Panc1 (cell line): ENCODE measurements at regions not wholly inside any gene's neighbourhood (a gene's known extent, or its start where the extent isn't known, plus 50 kb on each side); places are given as distances from the start of the nearest gene placed in this dataset.

Source experiments
- ATAC-seq: fragments of 200-7000 bp; cut with Tn5 transposase; 2 replicates; pipeline ENCODE4 v1.9.1; 2020; ENCODE audit warnings: mild to moderate bottlenecking, moderate library complexity
- BruUV-seq: library from RNA; stranded (reverse); fragments of 400-500 nt; replicated peaks from 2 replicates; lab custom pipeline; 2021; lab: Mats Ljungman, UMichigan
- CTCF ChIA-PET: fragments of 300-600 bp; sonication (Branson Sonifier 250); formaldehyde crosslinking; loops from one replicate; lab custom pipeline; 2022; ENCODE audit warnings: antibody characterized with exemption; lab: Charles Lee
- POLR2A ChIA-PET: fragments of 300-600 bp; sonication (Branson Sonifier 250); formaldehyde crosslinking; loops from one replicate; lab custom pipeline; 2022; ENCODE audit warnings: antibody characterized with exemption; lab: Charles Lee
- DNase-seq: peaks from one replicate; pipeline ENCODE4 v3.0.0-alpha.2; 2010; ENCODE audit warnings: low read depth, low spot score
- H3K27ac ChIP-seq: 2 replicates; pipeline ENCODE4 v1.5.1; 2011; ENCODE audit warnings: mild to moderate bottlenecking, low read length, inconsistent platforms
- H3K27me3 ChIP-seq: fragments of 200-500 bp; sonication (Bioruptor generic); 2 replicates; pipeline ENCODE4 v1.6.0; 2014; ENCODE audit warnings: low read length, inconsistent platforms; ENCODE audit not compliant: control insufficient read depth, insufficient read depth
- H3K36me3 ChIP-seq: fragments of 200-500 bp; sonication (Bioruptor generic); 2 replicates; pipeline ENCODE4 v1.5.1; 2014; ENCODE audit warnings: inconsistent platforms, mild to moderate bottlenecking, low read length, moderate library complexity; ENCODE audit not compliant: control insufficient read depth, insufficient read depth
- H3K4me1 ChIP-seq: 2 replicates; pipeline ENCODE4 v1.5.1; 2011; ENCODE audit warnings: inconsistent platforms, mild to moderate bottlenecking, low read length, moderate library complexity; ENCODE audit not compliant: control insufficient read depth, insufficient read depth
- H3K4me3 ChIP-seq, 2 experiments: 2 replicates each; pipeline ENCODE4 v1.5.1; 2011 to 2012; ENCODE audit warnings: low read depth in 2 of 2, low read length in 2 of 2, mild to moderate bottlenecking in 2 of 2, inconsistent platforms in 1 of 2, moderate library complexity in 1 of 2
- H3K9me3 ChIP-seq: fragments of 200-500 bp; sonication (Bioruptor generic); 2 replicates; pipeline ENCODE4 v1.5.1; 2014; ENCODE audit warnings: low read depth, mild to moderate bottlenecking, inconsistent platforms, low read length, moderate library complexity; ENCODE audit not compliant: control insufficient read depth, insufficient read depth
- POLR2AphosphoS5 ChIP-seq: IDR thresholded peaks from 2 replicates; pipeline ENCODE4 v1.6.1; 2012; ENCODE audit warnings: mild to moderate bottlenecking, low read depth, low read length, moderate library complexity
- SIN3A ChIP-seq: IDR thresholded peaks from 2 replicates; pipeline ENCODE4 v1.6.1; 2012; ENCODE audit warnings: low read depth, mild to moderate bottlenecking, low read length, moderate library complexity, borderline replicate concordance; ENCODE audit not compliant: insufficient read depth
- TCF7L2 ChIP-seq: IDR thresholded peaks from 2 replicates; pipeline ENCODE4 v1.6.1; 2011; ENCODE audit warnings: mild to moderate bottlenecking, low read depth, low read length, inconsistent platforms
- in situ Hi-C: cut with HindIII; loops from 2 replicates; pipeline ENCODE4 v1.10.0; 2016; ENCODE audit warnings: low sequenced_read_pairs, low pct_unique_long_range_greater_than_20kb
- intact Hi-C: fragments of 100-400 bp; cut with micrococcal nuclease; formaldehyde crosslinking; loops from one replicate; pipeline ENCODE4 v1.10.0; 2022; ENCODE audit not compliant: unreplicated experiment
- TF ChIP-seq, protein P1 (sequence below): fragments of 450-650 bp; IDR thresholded peaks from 2 replicates; pipeline ENCODE4 v1.5.1; 2017; ENCODE audit warnings: mild to moderate bottlenecking
- TF ChIP-seq, protein P2 (sequence below), 2 experiments: IDR thresholded peaks; 2 replicates each; pipeline ENCODE4 v1.6.1; 2011 to 2012; ENCODE audit warnings: low read depth in 2 of 2, control low read depth in 1 of 2, low read length in 1 of 2, mild to moderate bottlenecking in 1 of 2, moderate library complexity in 1 of 2; ENCODE audit not compliant: insufficient read depth in 1 of 2

GRCh38 chr4:4800646-4801408 lies 58.6 kb upstream of the MSX1 start:
- DNase-seq, result no peak
- Histone ChIP-seq H3K9me3 (no peaks in the 10 kb centered on the region), H3K36me3 (no peaks in the 10 kb centered on the region), H3K4me3 (no peak overlapping the region), H3K27me3 (0 out of 2 replicates have a peak, but pooled peaks cover 3% of the 10 kb centered on the region), H3K4me1 (no peaks in the 10 kb centered on the region), H3K27ac (no peak overlapping the region)
- no TSS peak for BruUV-seq
- POLR2A ChIA-PET, result no interaction called here
- no peak for ATAC-seq
- TF ChIP-seq POLR2AphosphoS5, result no peak
- TF ChIP-seq, protein P1, sequence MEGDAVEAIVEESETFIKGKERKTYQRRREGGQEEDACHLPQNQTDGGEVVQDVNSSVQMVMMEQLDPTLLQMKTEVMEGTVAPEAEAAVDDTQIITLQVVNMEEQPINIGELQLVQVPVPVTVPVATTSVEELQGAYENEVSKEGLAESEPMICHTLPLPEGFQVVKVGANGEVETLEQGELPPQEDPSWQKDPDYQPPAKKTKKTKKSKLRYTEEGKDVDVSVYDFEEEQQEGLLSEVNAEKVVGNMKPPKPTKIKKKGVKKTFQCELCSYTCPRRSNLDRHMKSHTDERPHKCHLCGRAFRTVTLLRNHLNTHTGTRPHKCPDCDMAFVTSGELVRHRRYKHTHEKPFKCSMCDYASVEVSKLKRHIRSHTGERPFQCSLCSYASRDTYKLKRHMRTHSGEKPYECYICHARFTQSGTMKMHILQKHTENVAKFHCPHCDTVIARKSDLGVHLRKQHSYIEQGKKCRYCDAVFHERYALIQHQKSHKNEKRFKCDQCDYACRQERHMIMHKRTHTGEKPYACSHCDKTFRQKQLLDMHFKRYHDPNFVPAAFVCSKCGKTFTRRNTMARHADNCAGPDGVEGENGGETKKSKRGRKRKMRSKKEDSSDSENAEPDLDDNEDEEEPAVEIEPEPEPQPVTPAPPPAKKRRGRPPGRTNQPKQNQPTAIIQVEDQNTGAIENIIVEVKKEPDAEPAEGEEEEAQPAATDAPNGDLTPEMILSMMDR, result no peak
- no peak for TF ChIP-seq TCF7L2
- TF ChIP-seq, protein P2, sequence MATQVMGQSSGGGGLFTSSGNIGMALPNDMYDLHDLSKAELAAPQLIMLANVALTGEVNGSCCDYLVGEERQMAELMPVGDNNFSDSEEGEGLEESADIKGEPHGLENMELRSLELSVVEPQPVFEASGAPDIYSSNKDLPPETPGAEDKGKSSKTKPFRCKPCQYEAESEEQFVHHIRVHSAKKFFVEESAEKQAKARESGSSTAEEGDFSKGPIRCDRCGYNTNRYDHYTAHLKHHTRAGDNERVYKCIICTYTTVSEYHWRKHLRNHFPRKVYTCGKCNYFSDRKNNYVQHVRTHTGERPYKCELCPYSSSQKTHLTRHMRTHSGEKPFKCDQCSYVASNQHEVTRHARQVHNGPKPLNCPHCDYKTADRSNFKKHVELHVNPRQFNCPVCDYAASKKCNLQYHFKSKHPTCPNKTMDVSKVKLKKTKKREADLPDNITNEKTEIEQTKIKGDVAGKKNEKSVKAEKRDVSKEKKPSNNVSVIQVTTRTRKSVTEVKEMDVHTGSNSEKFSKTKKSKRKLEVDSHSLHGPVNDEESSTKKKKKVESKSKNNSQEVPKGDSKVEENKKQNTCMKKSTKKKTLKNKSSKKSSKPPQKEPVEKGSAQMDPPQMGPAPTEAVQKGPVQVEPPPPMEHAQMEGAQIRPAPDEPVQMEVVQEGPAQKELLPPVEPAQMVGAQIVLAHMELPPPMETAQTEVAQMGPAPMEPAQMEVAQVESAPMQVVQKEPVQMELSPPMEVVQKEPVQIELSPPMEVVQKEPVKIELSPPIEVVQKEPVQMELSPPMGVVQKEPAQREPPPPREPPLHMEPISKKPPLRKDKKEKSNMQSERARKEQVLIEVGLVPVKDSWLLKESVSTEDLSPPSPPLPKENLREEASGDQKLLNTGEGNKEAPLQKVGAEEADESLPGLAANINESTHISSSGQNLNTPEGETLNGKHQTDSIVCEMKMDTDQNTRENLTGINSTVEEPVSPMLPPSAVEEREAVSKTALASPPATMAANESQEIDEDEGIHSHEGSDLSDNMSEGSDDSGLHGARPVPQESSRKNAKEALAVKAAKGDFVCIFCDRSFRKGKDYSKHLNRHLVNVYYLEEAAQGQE (IDR thresholded peaks at IDR 0.05; ENCODE audit: insufficient read depth in 1 of 2, low read depth in 2 of 2, low read length in 1 of 2), result no peak
- no peak for TF ChIP-seq SIN3A
- intact Hi-C loops (no loop called here), in situ Hi-C loops (no loop called here)
- CTCF ChIA-PET, result no interaction called here

DNA sequence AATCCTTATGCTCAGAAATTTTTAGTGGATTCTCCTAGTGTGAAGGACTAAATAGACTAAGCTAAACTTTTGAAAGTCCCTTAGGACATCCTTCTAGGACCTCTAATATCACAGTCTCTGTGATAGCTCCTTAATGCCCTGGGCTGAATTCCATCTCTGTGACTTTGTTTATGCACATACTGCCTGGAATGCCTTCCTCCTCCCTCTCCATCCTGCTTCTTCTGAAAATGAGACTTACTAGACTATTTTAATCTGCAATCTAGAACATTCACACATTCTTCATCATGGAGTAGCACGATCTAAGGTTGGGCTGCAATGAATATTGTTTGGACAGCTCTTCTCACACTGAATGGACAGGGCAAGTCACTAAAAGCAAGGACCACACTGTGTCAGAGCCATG lies 65.0 kb upstream of the MSX1 start:
- Histone ChIP-seq H3K27ac (no peak overlapping the region), H3K4me3 (no peak overlapping the region), H3K9me3 (no peaks in the 10 kb centered on the region), H3K27me3 (peaks cover 4% of the 10 kb centered on the region; the same call in 1 of the 2 replicates), H3K36me3 (no peaks in the 10 kb centered on the region), H3K4me1 (no peaks in the 10 kb centered on the region)
- BruUV-seq, result no TSS peak
- ATAC-seq, result no peak
- intact Hi-C loops (no loop called here), in situ Hi-C loops (no loop called here)
- TF ChIP-seq SIN3A (no peak), POLR2AphosphoS5 (no peak), TCF7L2 (no peak)
- TF ChIP-seq, protein P2 (IDR thresholded peaks at IDR 0.05; ENCODE audit: insufficient read depth in 1 of 2, low read depth in 2 of 2, low read length in 1 of 2), result no peak
- TF ChIP-seq, protein P1, result no peak
- ChIA-PET POLR2A (interaction anchor here (0.6 kb wide), 1 partner anchor 38 kb away, joined by 3 read pairs; no protein-coding TSS in a partner anchor), CTCF (no interaction called here)
- no peak for DNase-seq
